ENCODE measurements at regions not wholly inside any gene's neighbourhood (a gene's known extent, or its start where the extent isn't known, plus 50 kb on each side); places are given as distances from the start of the nearest gene placed in this dataset.

DNA sequence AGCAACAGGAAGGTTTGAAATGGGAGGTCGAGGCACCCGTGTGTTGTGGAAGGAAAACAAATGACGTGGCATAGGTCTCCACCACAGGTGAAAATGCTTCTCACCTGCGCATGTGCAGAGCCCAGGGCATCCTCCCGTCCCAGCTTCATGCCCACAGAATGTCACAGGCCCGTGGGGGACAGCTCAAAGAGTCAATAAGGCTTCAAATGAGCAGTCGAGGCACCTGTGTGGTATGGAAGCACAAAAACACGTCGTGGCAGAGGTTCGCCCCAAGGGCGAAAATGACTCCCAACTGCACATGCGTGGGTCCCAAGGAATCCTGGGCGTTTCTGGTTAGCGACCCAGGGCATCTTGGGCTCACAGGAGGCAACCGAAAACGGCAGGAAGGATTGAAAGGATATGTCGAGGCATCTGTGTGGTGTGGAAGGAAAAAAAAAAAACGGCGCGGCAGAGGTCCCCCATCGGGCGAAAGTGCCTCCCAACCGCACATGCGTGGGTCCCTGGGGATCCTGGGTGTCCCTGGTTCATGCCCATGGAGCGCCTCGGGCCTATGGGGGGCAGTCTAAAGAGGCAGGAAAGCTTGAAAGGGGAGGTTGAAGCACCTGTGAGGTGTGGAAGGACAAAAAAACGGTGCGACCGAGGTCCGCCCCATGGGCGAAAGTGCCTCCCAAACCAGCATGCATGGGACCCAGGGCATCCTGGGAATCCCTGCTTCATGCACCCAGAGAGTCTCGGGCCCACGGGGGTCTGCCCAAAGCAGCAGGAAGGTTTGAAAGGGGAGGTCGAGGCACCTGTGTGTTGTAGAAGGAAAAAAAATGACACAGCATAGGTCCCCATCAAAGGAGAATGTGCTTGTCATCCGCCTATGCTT lies 578.5 kb downstream of the ALG10 start:
- TF ChIP-seq CTCF (IDR thresholded peaks at IDR 0.05; ENCODE audit: borderline replicate concordance, extremely low read depth, low read length, poor library complexity, severe bottlenecking) (no peak), EZH2 (IDR thresholded peaks at IDR 0.05; ENCODE audit: borderline replicate concordance, low read depth, low read length, severe bottlenecking) (no peak)

Measured in DND-41 (cell line).